ENCODE measurements at regions not wholly inside any gene's neighbourhood (a gene's known extent, or its start where the extent isn't known, plus 50 kb on each side); places are given as distances from the start of the nearest gene placed in this dataset.

- DNase-seq: no peak
These were observed 58.3 kb upstream of the PPARA start for GRCh38 chr22:46092011-46092410.

GRCh38 chr22:46092670-46093410, 57.5 kb upstream of the PPARA start:
- no peak for DNase-seq

DNA sequence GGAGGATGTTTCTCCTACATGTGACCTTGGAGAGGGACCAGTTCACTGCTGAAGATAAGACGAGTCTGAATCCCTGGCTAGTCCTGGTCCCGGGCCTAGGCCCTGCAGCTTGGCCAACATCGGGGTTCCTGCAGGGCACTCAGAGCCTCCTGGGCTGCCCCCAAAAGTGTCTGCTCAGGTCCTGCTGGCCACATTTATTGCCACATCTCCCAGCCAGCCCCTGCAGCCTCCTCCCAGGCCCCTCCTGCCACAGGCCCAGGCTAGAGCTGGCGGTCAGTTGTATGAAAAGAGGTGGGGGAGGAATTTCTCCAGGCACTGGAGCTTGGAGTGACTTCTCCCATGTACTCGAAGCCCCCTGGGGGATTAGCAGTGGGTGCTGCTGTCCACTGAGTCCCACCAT, 56.5 kb upstream of the PPARA start:
- no peak for DNase-seq

DNA sequence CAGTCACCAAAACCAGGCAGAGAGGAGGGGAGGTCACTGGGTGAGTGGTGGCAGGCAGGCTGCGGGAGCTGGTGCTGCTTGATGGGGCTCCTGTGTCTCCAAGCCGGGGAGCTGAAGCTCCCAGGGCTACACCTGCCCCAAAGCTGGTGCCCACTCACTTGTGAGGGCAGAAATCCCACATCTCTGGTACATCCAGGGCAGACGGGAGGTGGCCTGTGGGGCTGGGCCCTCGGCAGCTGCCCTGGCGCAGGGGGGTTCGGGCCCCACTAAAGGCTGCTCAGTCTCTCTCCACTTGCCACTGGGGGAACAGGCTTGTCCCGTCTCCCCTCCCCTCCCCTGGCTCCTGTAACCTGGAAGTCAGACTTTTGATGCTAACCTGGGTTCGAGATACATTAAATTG, 55.6 kb upstream of the PPARA start:
- no peak for DNase-seq

GRCh38 chr22:46096051-46096450, 54.3 kb upstream of the PPARA start:
- no peak for DNase-seq

GRCh38 chr22:46096706-46097230, 53.6 kb upstream of the PPARA start:
- DNase-seq: no peak

DNA sequence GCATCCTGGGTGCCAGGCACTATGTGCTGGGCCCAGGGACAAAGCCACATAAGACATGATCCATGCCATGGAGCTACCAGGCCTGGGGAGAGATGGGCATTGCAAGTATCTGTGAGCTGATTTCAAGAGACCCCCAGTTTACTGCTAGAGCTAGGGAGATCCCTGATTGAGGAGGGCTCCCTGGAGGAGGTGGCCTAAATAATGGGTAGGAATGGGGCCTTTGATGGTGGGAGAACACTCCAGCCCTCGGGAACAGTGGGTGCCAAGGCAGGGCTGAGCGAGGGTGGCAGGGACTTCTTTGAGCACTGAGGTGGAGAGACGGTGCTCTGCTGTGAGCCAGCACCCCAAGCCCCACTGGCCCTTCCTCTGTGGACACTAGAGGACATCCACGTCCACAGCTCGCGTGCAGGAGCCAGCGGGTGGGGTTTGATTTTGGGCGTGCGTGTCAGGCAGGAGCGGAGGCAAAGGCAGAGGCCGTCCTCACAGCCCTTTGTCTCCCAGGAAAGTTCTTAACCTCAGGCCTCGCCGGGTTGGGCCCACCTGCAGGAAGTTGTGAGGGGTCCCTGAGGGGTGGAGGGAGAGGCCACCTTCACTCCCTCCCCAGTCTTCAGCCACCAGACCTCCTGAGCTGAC, 52.9 kb upstream of the PPARA start:
- DNase-seq: no peak

DNA sequence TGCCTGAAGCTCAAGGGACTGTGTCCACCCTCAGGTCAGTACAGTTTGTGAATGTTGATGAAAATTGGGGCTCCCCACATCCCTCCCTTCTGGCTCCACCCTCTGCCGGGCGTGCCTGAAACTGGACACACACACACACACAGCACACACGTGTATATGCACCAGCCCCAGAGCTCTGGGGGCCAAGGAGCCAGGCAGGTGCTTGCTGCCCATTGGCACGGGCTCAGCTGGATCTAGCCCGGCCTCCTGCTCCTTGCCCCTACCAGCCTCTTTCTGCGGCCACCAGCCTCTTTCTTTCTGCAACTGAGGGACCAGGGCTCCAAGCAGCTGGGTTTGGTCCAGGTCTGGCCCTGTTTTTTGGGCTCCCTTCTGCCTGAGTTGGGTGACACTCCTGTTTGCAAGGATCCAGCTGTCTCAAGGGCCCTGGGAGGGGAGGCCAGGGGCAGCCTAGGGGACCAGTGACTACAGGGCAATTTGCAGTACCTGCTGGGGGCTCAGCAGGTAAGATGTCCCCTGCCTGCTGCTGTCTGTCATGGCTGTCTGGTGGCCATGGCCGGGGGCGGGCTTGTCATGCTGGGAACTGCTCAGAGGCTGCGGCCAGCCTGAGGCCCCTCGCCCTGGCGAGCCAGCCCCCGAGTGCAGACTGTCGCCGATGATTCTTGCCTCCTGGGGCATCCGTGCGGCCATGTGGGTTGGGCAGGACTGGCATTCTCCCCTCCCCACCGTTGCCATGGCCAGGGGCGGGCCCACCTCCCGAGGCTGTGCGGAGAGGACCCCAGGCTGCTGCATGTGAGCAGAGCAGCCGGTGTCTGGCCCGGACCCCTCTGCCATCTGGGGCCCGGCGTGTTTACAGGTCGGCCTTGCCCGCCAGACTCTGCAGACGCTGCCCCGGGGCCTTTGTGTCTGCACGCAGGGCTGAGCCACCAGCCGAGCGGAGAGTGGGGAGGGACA, 51.5 kb upstream of the PPARA start:
- no peak for DNase-seq

- DNase-seq: no peak
These were observed 50.6 kb upstream of the PPARA start for GRCh38 chr22:46099740-46100139.

DNA sequence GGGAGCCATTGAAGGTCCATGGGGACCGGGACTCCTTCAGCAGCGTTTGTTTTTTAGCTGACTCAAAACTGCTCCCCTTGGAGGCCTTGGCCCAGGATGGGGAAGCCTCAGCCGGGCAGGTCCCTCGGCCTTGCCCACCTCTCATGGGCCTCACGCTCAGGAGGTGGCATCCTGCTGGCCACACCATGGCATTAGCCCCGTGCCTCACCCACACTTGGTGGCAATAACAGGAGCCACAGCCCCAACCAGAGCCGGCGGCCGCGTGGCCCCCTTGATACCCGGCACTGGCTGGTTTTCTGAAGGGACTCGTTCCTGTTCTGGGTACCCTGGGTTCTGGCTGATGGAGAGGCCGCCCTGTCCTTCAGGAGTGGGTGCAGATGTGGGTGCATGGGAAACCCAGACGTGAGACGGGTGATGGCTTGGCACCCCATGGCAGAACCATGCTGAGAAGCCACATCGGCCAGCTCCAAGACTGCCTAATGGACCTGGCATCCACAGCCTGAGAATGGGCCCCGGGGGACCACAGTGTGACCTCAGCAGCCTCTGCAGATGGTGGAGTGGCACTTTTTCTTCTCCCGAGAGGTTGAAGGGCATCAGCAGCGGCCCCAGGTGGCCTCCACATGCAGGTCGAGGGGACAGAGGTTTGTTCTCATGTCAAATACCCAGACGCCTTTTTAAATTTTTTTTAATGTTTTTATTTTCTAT, 49.8 kb upstream of the PPARA start:
- DNase-seq: no peak
